NCI-H748 (cell line): ENCODE measurements at regions not wholly inside any gene's neighbourhood (a gene's known extent, or its start where the extent isn't known, plus 50 kb on each side); places are given as distances from the start of the nearest gene placed in this dataset.
"Not testable (repeated sequence)": the region's sequence is repeated elsewhere in the genome, so short reads cannot be mapped to it uniquely, and the experiment has no call there.

ENCODE experiments used
- DNase-seq: peaks from one replicate; lab custom pipeline; 2025; ENCODE audit not compliant: unreplicated experiment; lab: John Stamatoyannopoulos, UW

GRCh38 chr4:100340512-100341485 lies 150.5 kb upstream of the DDIT4L start:
- no peak for DNase-seq

GRCh38 chr4:100339870-100340269 lies 149.6 kb upstream of the DDIT4L start:
- no peak for DNase-seq

DNA sequence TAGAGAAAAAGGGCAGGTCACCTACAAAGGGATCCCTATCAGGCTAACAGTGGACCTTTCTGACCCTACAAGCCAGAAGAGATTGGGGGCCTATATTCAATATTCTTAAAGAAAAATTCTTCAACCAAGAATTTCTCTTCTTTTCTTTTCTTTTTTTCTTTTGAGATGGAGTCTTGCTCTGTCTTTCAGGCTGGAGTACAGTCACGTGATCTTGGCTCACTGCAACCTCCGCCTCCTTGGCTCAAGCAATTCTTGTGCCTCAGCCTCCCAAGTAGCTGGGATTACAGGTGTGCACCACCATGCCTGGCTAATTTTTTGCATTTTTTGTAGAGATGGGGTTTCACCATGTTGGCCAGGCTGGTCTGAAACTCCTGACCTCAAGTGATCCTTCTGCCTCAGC lies 143.2 kb upstream of the DDIT4L start:
- not testable (repeated sequence) for DNase-seq

GRCh38 chr4:100317032-100317864 lies 127.0 kb upstream of the DDIT4L start:
- no peak for DNase-seq

GRCh38 chr4:100314057-100314456 lies 123.8 kb upstream of the DDIT4L start:
- DNase-seq, result no peak

DNA sequence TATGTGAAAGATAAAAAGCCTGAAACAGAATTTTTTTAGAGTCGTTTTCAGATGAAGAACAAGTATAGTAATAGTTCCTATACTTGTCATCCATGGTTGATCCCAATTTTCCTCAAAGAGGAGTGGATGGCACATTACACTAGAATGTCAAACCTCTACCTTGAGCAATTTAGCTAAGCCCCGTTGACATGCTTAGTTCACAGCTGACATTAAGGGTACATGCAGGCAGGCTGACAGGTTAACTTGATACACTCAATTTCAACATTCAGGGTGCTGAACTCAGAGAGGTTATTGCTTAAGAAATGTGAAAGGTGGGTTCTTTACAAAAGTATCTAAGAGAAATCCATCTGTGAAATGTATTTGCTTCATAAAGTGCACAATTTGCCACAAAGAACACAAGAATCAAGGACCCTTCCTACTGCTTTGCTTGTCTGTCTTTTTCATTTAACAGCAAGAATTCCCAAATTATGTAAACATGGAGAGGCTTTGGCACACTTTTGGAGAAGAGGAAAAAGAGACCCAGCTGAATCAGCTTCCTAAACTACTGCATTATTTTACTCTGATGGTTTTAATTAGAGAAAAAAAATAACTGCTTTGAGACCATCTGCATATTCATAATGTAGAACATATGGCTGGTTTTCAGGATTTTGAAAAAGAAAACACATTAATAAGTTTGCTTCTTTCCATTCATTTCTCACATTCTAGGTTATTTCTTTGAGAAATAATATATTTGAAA lies 122.5 kb upstream of the DDIT4L start:
- DNase-seq, result no peak

- DNase-seq, result no peak
These were observed 120.9 kb upstream of the DDIT4L start for GRCh38 chr4:100311181-100311580.

DNA sequence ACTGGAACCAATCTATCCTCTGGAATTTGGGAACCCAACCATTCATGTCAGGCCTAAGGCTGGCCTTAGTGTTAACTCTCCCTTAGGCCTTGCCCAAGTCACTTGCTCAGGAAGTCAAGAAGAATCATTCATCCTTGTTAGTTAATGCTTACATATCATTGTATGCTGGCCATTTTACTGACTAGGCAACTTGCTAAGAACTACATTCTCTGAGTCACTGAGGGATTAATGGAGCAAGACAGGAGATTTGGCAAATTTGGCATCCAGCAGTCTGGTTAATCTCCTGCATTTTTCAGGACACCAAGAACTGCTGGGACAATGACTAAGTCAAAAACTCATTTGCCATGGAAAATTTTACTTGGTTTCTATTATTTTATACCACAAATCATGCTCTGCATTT lies 115.8 kb upstream of the DDIT4L start:
- no peak for DNase-seq

- DNase-seq, result no peak
These were observed 112.1 kb upstream of the DDIT4L start for GRCh38 chr4:100302061-100303026.

GRCh38 chr4:100299046-100299840 lies 109.0 kb upstream of the DDIT4L start:
- DNase-seq, result no peak

- DNase-seq, result no peak
These were observed 105.5 kb upstream of the DDIT4L start for GRCh38 chr4:100295792-100296191.

- DNase-seq, result no peak
These were observed 104.1 kb upstream of the DDIT4L start for GRCh38 chr4:100294356-100294755.

DNA sequence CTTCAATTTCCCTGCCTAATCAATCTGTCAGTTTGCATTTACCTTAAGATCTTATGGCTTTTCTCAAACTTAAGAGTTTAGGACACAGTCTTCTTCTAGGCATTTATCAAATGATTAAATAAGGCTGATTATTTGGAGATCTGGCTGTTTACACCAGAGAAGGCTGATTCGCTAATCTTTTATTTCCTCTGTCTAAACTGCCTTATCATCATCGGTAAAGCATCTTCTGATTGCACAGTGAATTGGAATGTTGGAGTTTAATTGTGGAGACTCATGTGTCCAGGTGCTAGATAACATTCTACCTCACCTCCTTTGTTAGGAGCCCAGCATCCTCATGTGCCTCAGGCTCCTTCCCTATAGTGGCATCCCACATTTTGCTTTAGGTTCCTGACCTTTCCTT lies 100.3 kb upstream of the DDIT4L start:
- DNase-seq, result no peak

- DNase-seq, result no peak
These were observed 99.7 kb upstream of the DDIT4L start for GRCh38 chr4:100289946-100290345.

GRCh38 chr4:100289530-100289888 lies 99.2 kb upstream of the DDIT4L start:
- DNase-seq, result no peak

DNA sequence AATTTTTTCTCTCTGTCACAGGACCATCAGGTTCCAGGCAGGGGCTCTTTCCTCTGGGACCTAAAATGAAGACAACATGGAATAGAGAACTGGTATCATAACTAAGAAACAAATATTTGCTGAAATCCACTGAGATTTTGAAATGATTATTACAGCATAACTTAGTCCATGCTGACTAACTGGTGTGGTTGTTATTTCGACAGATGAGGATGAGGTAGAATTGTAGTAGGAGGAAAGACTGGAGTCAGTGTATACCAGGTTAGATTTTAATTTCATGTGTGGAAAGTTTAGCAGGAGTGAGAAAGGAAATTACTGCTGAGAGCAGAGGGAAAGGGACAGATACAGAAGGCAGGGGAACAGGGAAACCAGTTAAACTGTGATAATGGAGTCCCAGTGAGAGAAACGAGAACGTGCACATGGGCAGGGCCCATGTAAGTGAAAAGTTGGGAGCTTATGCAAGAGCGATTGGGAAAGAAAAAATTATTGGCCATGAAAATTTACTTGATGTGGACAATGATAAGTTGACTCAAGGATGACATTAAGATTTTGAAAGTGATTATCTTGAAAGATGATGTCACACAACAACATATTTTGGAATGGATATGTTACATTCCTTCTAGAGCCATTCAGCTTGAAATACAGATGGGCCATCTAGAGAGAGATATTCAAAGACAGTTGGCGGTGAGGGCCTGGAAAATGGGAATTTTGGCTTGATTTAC lies 98.7 kb upstream of the DDIT4L start:
- no peak for DNase-seq

GRCh38 chr4:100288161-100288560 lies 97.9 kb upstream of the DDIT4L start:
- DNase-seq, result no peak

GRCh38 chr4:100287534-100287933 lies 97.3 kb upstream of the DDIT4L start:
- DNase-seq, result no peak

DNA sequence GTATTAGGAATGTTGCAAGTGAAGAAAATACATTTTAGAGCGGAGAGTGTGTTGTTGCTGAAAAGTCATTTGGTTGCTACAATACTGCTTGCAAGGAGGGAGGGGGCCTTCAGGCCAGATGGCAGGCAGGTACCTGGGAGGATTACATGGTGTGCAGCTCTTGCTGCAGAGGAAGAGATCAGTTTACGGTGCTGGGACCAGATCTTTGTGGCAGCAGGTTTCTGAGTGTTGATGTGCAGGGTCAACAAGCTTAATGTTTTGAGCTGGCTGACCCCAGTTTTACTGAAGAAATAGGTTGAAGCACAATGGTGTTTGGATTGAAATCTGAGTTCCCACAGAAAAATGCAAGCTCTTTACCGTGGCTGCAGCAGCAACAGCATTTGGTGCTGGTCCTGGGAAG lies 96.4 kb upstream of the DDIT4L start:
- DNase-seq, result peak; percentile 81
